HL-60 (cell line): ENCODE measurements at regions not wholly inside any gene's neighbourhood (a gene's known extent, or its start where the extent isn't known, plus 50 kb on each side); places are given as distances from the start of the nearest gene placed in this dataset.

ENCODE experiments used
- SPI1 ChIP-seq: IDR thresholded peaks from 2 replicates; pipeline ENCODE4 v1.6.1; 2012; ENCODE audit warnings: low read depth, mild to moderate bottlenecking, borderline replicate concordance
- TF ChIP-seq, protein P1 (sequence below): IDR thresholded peaks from one replicate; pipeline ENCODE4 v1.5.1; 2011; ENCODE audit warnings: low read length, control low read depth, inconsistent platforms; ENCODE audit not compliant: insufficient read depth

DNA sequence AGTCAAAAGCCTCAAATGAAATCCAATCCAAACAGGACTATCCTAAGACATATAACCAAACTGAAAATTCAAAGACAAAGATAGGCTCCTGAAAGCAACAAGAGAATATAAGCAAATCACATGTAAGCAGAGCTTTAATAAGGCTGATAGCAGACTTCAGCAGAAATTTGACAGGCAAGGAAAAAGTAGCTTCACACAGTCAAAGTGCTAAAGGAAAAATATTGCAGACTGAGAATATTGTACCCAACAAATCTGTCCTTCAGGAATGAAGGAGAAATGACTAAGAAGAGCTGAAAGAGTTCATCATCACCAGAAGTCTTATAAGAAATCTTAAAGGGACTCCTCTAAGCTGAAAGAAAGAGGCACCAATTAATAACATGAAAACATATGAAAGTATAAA is 150.0 kb downstream of the EVA1A start:
- TF ChIP-seq, protein P1, sequence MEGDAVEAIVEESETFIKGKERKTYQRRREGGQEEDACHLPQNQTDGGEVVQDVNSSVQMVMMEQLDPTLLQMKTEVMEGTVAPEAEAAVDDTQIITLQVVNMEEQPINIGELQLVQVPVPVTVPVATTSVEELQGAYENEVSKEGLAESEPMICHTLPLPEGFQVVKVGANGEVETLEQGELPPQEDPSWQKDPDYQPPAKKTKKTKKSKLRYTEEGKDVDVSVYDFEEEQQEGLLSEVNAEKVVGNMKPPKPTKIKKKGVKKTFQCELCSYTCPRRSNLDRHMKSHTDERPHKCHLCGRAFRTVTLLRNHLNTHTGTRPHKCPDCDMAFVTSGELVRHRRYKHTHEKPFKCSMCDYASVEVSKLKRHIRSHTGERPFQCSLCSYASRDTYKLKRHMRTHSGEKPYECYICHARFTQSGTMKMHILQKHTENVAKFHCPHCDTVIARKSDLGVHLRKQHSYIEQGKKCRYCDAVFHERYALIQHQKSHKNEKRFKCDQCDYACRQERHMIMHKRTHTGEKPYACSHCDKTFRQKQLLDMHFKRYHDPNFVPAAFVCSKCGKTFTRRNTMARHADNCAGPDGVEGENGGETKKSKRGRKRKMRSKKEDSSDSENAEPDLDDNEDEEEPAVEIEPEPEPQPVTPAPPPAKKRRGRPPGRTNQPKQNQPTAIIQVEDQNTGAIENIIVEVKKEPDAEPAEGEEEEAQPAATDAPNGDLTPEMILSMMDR: no peak
- TF ChIP-seq SPI1: no peak
